Vagina (tissue), 2 donors: ENCODE measurements at regions not wholly inside any gene's neighbourhood (a gene's known extent, or its start where the extent isn't known, plus 50 kb on each side); places are given as distances from the start of the nearest gene placed in this dataset.

Experiments
- POLR2A ChIP-seq, 2 donors: fragments of 450-650 bp; IDR thresholded peaks; one replicate each; pipeline ENCODE4 v1.6.1; 2017; ENCODE audit warnings: antibody characterized with exemption in 2 of 2, mild to moderate bottlenecking in 2 of 2, moderate library complexity in 2 of 2
- POLR2AphosphoS5 ChIP-seq, 2 donors: sonication (generic); formaldehyde crosslinking; IDR thresholded peaks; one replicate each; pipeline ENCODE4 v1.9.0; 2017; ENCODE audit warnings: antibody characterized with exemption in 2 of 2, mild to moderate bottlenecking in 2 of 2, low read depth in 1 of 2; ENCODE audit not compliant: insufficient read depth in 1 of 2
- TF ChIP-seq, protein P1 (sequence below), 3 experiments: fragments of 450-650 bp in 2 of 3; fragments of 200-600 bp in 1 of 3; sonication (generic) in 1 of 3; IDR thresholded peaks; one replicate each; pipeline ENCODE4 v1.5.1; 2017 to 2019; ENCODE audit warnings: antibody characterized with exemption in 3 of 3, mild to moderate bottlenecking in 2 of 3, moderate library complexity in 2 of 3

DNA sequence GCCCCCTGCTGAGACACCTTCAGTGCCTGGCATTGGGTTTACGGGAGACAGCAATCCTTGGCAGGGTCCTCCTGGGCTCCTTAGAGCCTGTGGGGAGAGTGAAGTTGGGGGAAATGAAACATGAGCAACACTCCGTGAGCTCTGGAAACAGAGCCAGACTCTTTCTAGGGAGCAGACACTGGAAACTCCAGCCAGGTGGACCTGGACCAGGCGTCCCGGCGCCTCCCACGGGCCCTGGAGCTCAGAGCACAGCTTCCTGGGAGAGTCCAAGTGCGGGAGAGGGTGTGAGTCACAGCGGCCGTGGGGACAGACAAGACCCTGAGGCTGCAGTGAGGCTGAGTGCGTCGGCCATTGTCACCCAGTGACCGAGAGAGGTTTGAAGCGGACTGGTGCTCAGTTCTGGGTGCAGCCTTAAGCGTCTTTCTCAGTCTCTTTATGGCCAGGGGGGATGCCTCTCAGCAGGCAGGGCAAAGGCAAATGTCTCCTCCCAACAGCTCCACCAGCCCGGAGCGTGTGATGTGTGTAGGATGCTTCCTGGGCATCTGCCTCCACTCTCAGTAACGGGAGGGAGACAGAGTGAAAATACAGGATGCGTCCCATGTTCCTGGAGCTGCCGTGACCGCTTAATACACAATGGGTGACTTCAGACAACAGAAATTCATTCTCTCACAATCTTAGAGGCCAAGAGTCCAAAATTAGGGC is 399.2 kb downstream of the SHANK2 start:
- TF ChIP-seq, protein P1, sequence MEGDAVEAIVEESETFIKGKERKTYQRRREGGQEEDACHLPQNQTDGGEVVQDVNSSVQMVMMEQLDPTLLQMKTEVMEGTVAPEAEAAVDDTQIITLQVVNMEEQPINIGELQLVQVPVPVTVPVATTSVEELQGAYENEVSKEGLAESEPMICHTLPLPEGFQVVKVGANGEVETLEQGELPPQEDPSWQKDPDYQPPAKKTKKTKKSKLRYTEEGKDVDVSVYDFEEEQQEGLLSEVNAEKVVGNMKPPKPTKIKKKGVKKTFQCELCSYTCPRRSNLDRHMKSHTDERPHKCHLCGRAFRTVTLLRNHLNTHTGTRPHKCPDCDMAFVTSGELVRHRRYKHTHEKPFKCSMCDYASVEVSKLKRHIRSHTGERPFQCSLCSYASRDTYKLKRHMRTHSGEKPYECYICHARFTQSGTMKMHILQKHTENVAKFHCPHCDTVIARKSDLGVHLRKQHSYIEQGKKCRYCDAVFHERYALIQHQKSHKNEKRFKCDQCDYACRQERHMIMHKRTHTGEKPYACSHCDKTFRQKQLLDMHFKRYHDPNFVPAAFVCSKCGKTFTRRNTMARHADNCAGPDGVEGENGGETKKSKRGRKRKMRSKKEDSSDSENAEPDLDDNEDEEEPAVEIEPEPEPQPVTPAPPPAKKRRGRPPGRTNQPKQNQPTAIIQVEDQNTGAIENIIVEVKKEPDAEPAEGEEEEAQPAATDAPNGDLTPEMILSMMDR (IDR thresholded peaks at IDR 0.05) = no peak
- TF ChIP-seq POLR2A (IDR thresholded peaks at IDR 0.05) = no peak
- TF ChIP-seq POLR2AphosphoS5 (IDR thresholded peaks at IDR 0.05; ENCODE audit: insufficient read depth in 1 of 2, low read depth in 1 of 2) = no peak
